ENCODE measurements at regions not wholly inside any gene's neighbourhood (a gene's known extent, or its start where the extent isn't known, plus 50 kb on each side); places are given as distances from the start of the nearest gene placed in this dataset.

DNA sequence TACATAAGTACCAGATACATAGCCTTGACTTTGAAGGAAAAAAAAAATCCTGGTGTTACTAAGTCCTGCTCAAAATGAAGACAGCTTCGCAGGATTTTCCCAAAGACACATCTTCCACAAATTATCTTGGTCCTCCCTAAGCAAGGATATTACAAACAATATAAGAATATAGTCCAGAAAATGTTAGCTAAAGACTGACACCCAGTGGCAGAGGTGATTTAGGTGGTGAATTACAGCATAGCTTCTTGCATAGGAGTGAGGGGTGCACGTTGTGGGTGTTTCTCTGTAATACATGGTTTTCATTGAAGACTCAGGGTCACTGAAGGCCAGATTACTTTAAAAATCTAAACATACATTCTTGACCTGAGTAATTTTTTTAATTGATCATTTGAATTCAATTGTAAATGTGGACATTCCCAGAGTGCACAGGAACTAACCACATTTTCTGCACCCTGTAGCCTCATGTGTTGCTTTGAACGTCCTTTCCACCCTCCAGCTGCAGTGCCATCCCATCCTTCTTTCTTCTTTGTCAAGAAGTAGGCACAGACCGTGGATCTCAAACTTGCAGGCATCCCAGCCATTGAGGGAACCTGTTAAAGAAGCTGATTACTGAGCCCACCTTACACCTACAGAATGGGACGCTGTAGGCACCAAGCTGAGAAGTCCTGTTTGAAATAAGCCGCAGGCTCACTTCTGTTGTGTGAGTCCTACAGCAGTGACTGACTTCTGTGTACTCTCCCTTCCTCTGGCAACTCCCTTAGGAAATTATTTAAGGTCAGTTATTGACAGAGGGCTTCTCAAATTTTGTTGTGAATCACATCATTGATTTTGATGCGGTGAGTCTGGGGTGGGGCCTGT, 102.6 kb downstream of the PERP start:
- DNase-seq (ENCODE audit: low spot score): no peak
- H3K4me3 ChIP-seq: no peak overlapping the region
- no peaks in the 10 kb centered on the region for H3K36me3 ChIP-seq
- no peaks in the 10 kb centered on the region for H3K27me3 ChIP-seq
- H3K9me3 ChIP-seq: no peaks in the 10 kb centered on the region
- TF ChIP-seq, protein P1, sequence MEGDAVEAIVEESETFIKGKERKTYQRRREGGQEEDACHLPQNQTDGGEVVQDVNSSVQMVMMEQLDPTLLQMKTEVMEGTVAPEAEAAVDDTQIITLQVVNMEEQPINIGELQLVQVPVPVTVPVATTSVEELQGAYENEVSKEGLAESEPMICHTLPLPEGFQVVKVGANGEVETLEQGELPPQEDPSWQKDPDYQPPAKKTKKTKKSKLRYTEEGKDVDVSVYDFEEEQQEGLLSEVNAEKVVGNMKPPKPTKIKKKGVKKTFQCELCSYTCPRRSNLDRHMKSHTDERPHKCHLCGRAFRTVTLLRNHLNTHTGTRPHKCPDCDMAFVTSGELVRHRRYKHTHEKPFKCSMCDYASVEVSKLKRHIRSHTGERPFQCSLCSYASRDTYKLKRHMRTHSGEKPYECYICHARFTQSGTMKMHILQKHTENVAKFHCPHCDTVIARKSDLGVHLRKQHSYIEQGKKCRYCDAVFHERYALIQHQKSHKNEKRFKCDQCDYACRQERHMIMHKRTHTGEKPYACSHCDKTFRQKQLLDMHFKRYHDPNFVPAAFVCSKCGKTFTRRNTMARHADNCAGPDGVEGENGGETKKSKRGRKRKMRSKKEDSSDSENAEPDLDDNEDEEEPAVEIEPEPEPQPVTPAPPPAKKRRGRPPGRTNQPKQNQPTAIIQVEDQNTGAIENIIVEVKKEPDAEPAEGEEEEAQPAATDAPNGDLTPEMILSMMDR (IDR thresholded peaks at IDR 0.05): peak in 1 of 2 donors; percentile 55
- no peak overlapping the region for H3K27ac ChIP-seq
- H3K4me1 ChIP-seq: no peaks in the 10 kb centered on the region

DNA sequence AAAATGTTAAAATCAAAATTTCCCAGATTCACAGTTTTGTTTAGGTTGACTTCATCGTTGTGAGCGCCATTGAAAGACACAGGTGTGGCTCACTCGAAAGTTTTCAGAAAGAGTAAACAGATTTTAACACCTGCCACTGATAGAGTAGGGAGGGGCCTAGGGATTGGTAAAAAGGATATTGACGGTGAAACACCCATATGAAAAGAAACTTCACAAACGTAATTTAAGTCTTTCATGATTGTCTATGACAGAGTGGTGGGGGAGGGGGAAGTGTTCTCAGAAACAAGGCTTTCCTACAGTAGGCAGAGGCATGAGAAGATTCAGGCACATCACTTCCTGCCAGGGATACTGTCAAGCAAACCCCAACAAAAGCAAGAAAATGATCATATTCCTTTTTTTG, 101.4 kb downstream of the PERP start:
- no peaks in the 10 kb centered on the region for H3K9me3 ChIP-seq
- TF ChIP-seq, protein P1 (IDR thresholded peaks at IDR 0.05): no peak

DNA sequence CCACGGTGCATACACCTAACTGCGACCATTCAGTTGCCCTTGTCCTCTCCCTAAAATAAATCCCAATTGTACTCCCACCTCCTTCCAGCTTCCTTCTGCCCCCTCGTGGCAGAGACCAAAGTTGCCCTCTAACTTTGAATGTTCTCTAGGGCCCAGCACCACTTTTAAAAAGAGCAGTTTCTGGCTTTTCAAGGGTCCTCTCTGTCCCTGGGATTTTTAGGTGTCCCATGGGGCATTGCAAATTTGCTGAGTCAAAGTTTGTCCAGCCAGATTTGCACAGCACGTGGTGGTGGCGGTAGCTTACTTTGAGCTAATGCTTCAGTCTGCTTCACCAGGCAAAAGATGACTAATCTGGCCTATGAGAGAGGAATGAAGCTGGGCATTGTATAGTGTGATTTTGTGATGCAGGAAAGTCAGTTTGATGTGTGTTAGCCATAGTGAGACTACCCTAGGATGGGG, 100.2 kb downstream of the PERP start:
- H3K36me3 ChIP-seq: no peaks in the 10 kb centered on the region
- DNase-seq (ENCODE audit: low spot score): no peak
- no peaks in the 10 kb centered on the region for H3K27me3 ChIP-seq
- H3K27ac ChIP-seq: no peak overlapping the region
- no peaks in the 10 kb centered on the region for H3K9me3 ChIP-seq
- TF ChIP-seq, protein P1 (IDR thresholded peaks at IDR 0.05): peak; percentile 41 to 61
- H3K4me3 ChIP-seq: no peak overlapping the region
- no peaks in the 10 kb centered on the region for H3K4me1 ChIP-seq

More for the DNA sequence above, 101.4 kb downstream of the PERP start:
- Histone ChIP-seq H3K36me3 (no peaks in the 10 kb centered on the region), H3K4me1 (no peaks in the 10 kb centered on the region), H3K27ac (no peak overlapping the region), H3K27me3 (no peaks in the 10 kb centered on the region), H3K4me3 (no peak overlapping the region)
- no peak for DNase-seq (ENCODE audit: low spot score)

DNA sequence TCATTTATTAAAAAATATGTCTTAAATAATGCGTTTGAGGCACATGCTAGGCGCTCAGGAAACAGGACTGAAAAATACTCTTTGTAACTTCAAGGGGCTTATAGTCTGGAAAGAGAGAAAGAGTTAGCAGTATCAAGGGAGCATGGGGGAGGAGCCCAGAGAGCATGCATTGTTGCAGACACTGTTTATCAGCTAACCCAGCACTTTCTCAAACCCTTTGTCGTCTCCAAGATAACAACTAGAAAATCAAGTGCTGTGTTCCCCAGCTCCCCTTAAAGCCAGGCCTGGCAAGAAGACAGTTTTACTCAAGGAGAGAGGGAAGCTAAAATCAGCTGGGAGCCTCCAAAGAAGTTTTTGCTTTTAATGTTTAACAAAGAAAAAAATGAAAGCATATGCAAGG, 98.4 kb downstream of the PERP start:
- Histone ChIP-seq H3K36me3 (no peaks in the 10 kb centered on the region), H3K4me3 (no peak overlapping the region)
- TF ChIP-seq, protein P1 (IDR thresholded peaks at IDR 0.05): no peak

DNA sequence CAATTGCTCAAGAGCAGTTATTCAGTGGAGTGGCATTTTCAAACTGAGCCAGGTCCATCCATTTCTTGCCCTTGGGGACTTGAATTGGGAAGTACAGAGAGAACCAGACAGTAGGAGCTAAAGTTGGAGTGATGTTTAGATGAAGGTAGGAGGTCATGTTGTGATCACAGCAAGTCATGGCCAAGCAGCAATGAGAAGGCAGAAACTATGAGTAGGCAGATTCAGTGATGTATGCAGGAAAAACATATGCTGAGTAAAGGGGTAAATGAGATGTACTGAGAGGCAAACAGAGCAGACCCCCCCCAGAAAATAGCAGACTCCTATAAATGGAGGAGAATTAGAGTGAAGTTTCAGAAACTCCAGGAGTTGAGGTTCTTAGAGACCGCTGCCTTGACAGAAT, 95.8 kb downstream of the PERP start:
- no peak for DNase-seq (ENCODE audit: low spot score)
- TF ChIP-seq, protein P1 (IDR thresholded peaks at IDR 0.05): no peak
- Histone ChIP-seq H3K27ac (no peak overlapping the region), H3K9me3 (no peaks in the 10 kb centered on the region), H3K27me3 (no peaks in the 10 kb centered on the region), H3K4me1 (no peaks in the 10 kb centered on the region), H3K4me3 (no peak overlapping the region), H3K36me3 (no peaks in the 10 kb centered on the region)

More for the DNA sequence above, 98.4 kb downstream of the PERP start:
- no peak for DNase-seq (ENCODE audit: low spot score)
- H3K27me3 ChIP-seq: no peaks in the 10 kb centered on the region
- no peaks in the 10 kb centered on the region for H3K9me3 ChIP-seq
- H3K27ac ChIP-seq: no peak overlapping the region
- no peaks in the 10 kb centered on the region for H3K4me1 ChIP-seq
